IPS DF 6.9 (cell line): ENCODE measurements at regions not wholly inside any gene's neighbourhood (a gene's known extent, or its start where the extent isn't known, plus 50 kb on each side); places are given as distances from the start of the nearest gene placed in this dataset.
"Not testable (repeated sequence)": the region's sequence is repeated elsewhere in the genome, so short reads cannot be mapped to it uniquely, and the experiment has no call there.

Experiments used
- DNase-seq: peaks from one replicate; pipeline ENCODE4 v3.0.0-alpha.2; 2013; ENCODE audit warnings: low read depth, low spot score
- H3K27ac ChIP-seq: one replicate; pipeline ENCODE4 v1.5.1; 2013; ENCODE audit warnings: low read length, control low read depth
- H3K27me3 ChIP-seq: 2 replicates; pipeline ENCODE4 v1.6.1; 2013; ENCODE audit warnings: mild to moderate bottlenecking, low read length; ENCODE audit not compliant: control insufficient read depth, insufficient read depth
- H3K36me3 ChIP-seq: 2 replicates; pipeline ENCODE4 v1.6.1; 2013; ENCODE audit warnings: low read length; ENCODE audit not compliant: control insufficient read depth, insufficient read depth
- H3K4me1 ChIP-seq: 2 replicates; pipeline ENCODE4 v1.6.1; 2013; ENCODE audit warnings: low read length; ENCODE audit not compliant: control insufficient read depth, insufficient read depth
- H3K4me3 ChIP-seq: 2 replicates; pipeline ENCODE4 v1.5.1; 2013; ENCODE audit warnings: mild to moderate bottlenecking, low read length
- H3K9me3 ChIP-seq: 2 replicates; pipeline ENCODE4 v1.6.1; 2013; ENCODE audit warnings: low read length, inconsistent platforms; ENCODE audit not compliant: control insufficient read depth, insufficient read depth
- WGBS: extraction: QIAGEN DNeasy Blood & Tissue Kit; methylation state at CpG from one replicate; pipeline ENCODE4 v1.1.7; 2013; ENCODE audit warnings: mixed read lengths, missing lambda C conversion rate; ENCODE audit not compliant: insufficient read length, insufficient coverage; 5-methylcytosine and 5-hydroxymethylcytosine counted together

DNA sequence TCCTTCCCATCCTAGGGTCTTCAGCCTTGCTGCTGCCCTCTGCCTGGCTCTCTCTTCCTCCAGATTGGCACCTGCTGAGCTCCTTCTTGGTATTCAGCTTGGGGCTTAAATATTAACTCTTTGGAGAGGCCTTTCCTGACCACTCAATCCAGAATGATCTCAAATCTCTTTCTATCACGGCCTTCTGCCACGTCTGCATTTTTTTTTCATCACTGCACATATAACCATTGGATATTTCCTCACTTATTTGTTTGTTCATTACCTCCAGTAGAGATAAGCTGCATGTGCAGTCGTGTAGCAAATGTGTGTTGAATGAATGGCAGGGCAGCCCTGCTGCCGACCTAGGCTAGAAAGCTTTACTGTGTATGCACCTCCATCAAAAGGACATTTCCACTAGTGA lies 51.6 kb upstream of the MPP7 start:
- DNase-seq: no peak
- Histone ChIP-seq H3K27me3 (no peaks in the 10 kb centered on the region), H3K9me3 (no peaks in the 10 kb centered on the region), H3K4me1 (no peaks in the 10 kb centered on the region), H3K36me3 (no peaks in the 10 kb centered on the region), H3K4me3 (no peak overlapping the region), H3K27ac (no peak overlapping the region)
- WGBS: no CpG with 5 or more reads among the region's 4 CpGs

DNA sequence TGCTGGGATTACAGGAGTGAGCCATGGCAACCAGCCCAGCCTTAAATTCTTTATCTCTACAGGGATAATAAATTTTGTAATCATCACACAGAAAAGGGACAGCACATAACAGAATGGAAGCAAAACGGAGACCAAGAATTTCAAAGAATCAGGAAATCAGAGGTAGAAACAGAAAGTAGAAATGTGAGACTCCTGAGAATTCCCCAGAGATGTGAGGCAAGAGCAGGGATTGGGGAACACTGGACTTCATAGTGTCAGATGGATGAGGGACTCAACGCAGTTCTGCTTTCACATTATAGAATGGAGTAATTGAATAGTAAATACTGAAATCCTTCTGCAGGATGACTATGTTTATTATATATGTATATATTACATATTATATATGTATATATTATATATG lies 52.5 kb upstream of the MPP7 start:
- H3K4me3 ChIP-seq: no peak overlapping the region
- WGBS: no CpG with 5 or more reads among the region's 2 CpGs
- DNase-seq: no peak

DNA sequence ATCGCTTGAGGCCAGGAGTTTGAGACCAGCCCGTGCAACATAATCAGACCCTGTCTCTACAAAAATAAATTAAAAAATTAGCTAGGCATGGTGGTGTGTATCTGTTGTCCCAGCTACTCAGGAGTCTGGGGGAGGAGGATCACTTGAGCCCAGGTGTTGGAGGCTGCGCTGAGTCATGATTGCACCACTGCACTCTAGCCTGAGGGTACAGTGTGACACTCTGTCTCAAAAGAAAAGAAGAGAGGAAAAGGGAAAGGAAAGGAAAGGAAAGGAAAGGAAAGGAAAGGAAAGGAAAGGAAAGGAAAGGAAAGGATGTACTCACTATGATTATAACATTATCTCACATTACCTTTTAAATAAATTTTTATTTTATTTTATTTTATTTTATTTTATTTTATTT lies 56.5 kb upstream of the MPP7 start:
- H3K36me3 ChIP-seq: no peaks in the 10 kb centered on the region
- no CpG with 5 or more reads among the region's 3 CpGs for WGBS
- DNase-seq: no peak

More for the DNA sequence above, 52.5 kb upstream of the MPP7 start:
- Histone ChIP-seq H3K27ac (no peak overlapping the region), H3K4me1 (no peaks in the 10 kb centered on the region), H3K27me3 (no peaks in the 10 kb centered on the region), H3K9me3 (no peaks in the 10 kb centered on the region), H3K36me3 (no peaks in the 10 kb centered on the region)

GRCh38 chr10:28360175-28360574 lies 57.3 kb upstream of the MPP7 start:
- Histone ChIP-seq H3K4me1 (no peaks in the 10 kb centered on the region), H3K27ac (no peak overlapping the region), H3K27me3 (no peaks in the 10 kb centered on the region), H3K36me3 (no peaks in the 10 kb centered on the region), H3K9me3 (no peaks in the 10 kb centered on the region), H3K4me3 (no peak overlapping the region)
- DNase-seq: no peak
- WGBS: no CpG with 5 or more reads among the region's 4 CpGs

More for the DNA sequence above, 56.5 kb upstream of the MPP7 start:
- H3K4me1 ChIP-seq: no peaks in the 10 kb centered on the region
- no peaks in the 10 kb centered on the region for H3K27me3 ChIP-seq
- H3K27ac ChIP-seq: no peak overlapping the region
- no peak overlapping the region for H3K4me3 ChIP-seq
- no peaks in the 10 kb centered on the region for H3K9me3 ChIP-seq

- H3K4me1 ChIP-seq: 0 out of 2 replicates have a peak, but pooled peaks cover 1% of the 10 kb centered on the region
- no peaks in the 10 kb centered on the region for H3K9me3 ChIP-seq
- H3K4me3 ChIP-seq: no peak overlapping the region
- no peaks in the 10 kb centered on the region for H3K27me3 ChIP-seq
- DNase-seq: no peak
- no peaks in the 10 kb centered on the region for H3K36me3 ChIP-seq
- H3K27ac ChIP-seq: no peak overlapping the region
Observed at GRCh38 chr10:28363376-28363775, 60.5 kb upstream of the MPP7 start.

- DNase-seq: no peak
- Histone ChIP-seq H3K36me3 (no peaks in the 10 kb centered on the region), H3K4me1 (0 out of 2 replicates have a peak, but pooled peaks cover 1% of the 10 kb centered on the region), H3K9me3 (no peaks in the 10 kb centered on the region), H3K27me3 (no peaks in the 10 kb centered on the region), H3K27ac (no peak overlapping the region), H3K4me3 (no peak overlapping the region)
- 100% methylated on average over 1 of the region's 2 CpGs for WGBS
Observed at GRCh38 chr10:28365840-28366239, 63.0 kb upstream of the MPP7 start.

GRCh38 chr10:28366994-28367393 lies 64.1 kb upstream of the MPP7 start:
- no CpG with 5 or more reads among the region's 7 CpGs for WGBS
- H3K4me1 ChIP-seq: 0 out of 2 replicates have a peak, but pooled peaks cover 1% of the 10 kb centered on the region
- H3K36me3 ChIP-seq: no peaks in the 10 kb centered on the region
- H3K9me3 ChIP-seq: no peaks in the 10 kb centered on the region
- no peaks in the 10 kb centered on the region for H3K27me3 ChIP-seq
- no peak overlapping the region for H3K4me3 ChIP-seq
- no peak for DNase-seq
- no peak overlapping the region for H3K27ac ChIP-seq

DNA sequence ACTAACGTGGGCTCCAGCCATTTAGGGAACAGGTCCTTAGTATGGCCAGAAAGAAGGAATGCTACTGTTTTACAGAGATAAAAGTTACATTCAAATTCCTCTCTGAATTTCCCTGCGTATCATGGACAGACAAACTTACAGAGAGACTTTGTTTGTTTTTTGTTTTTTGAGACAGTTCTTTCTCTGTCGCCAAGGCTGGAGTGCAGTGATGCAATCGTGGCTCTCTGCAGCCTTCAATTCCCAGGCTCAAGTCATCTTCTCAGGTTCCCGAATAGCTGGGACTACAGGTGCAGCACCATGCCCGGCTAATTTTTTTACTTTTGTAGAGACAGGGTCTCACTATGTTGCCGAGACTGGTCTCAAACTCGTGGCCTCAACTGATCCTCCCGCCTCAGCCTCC lies 64.5 kb upstream of the MPP7 start:
- Histone ChIP-seq H3K9me3 (no peaks in the 10 kb centered on the region), H3K4me1 (0 out of 2 replicates have a peak, but pooled peaks cover 1% of the 10 kb centered on the region), H3K4me3 (no peak overlapping the region), H3K27me3 (no peaks in the 10 kb centered on the region), H3K36me3 (no peaks in the 10 kb centered on the region), H3K27ac (no peak overlapping the region)
- no CpG with 5 or more reads among the region's 9 CpGs for WGBS
- DNase-seq: no peak

- Histone ChIP-seq H3K27me3 (no peaks in the 10 kb centered on the region), H3K27ac (no peak overlapping the region), H3K4me3 (no peak overlapping the region), H3K9me3 (no peaks in the 10 kb centered on the region), H3K36me3 (no peaks in the 10 kb centered on the region), H3K4me1 (0 out of 2 replicates have a peak, but pooled peaks cover 1% of the 10 kb centered on the region)
- WGBS: no CpG with 5 or more reads among the region's 9 CpGs
- no peak for DNase-seq
Observed at GRCh38 chr10:28367929-28368484, 65.1 kb upstream of the MPP7 start.

- Histone ChIP-seq H3K9me3 (no peaks in the 10 kb centered on the region), H3K36me3 (no peaks in the 10 kb centered on the region), H3K4me1 (0 out of 2 replicates have a peak, but pooled peaks cover 1% of the 10 kb centered on the region), H3K27ac (no peak overlapping the region), H3K4me3 (no peak overlapping the region), H3K27me3 (no peaks in the 10 kb centered on the region)
- DNase-seq: no peak
- no CpG with 5 or more reads among the region's 2 CpGs for WGBS
Observed at GRCh38 chr10:28370107-28370835, 67.4 kb upstream of the MPP7 start.

DNA sequence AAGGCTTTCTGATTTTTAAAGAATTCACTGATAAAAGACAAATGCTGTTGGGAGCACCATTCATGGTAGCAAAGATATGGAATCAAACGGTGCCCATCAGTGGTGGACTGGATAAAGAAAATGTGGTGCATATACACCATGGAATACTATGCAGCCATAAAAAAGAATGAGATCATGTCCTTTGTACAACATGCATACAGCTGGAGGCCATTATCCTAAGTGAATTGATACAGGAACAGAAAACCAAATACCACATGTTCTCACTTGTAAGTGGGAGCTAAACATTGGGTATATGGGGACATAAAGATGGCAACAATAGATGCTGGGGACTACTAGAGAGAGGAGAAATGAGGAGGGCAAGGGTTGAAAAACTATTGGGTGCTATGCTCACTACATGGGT lies 68.8 kb upstream of the MPP7 start:
- H3K36me3 ChIP-seq, H3K4me3 ChIP-seq, H3K27ac ChIP-seq, H3K4me1 ChIP-seq, H3K27me3 ChIP-seq, DNase-seq, H3K9me3 ChIP-seq: not testable (repeated sequence)
- no CpG with 5 or more reads among the region's 1 CpG for WGBS
